ENCODE measurements at regions not wholly inside any gene's neighbourhood (a gene's known extent, or its start where the extent isn't known, plus 50 kb on each side); places are given as distances from the start of the nearest gene placed in this dataset.

- H3K4me2 ChIP-seq (ENCODE audit: low read depth, low read length) = no peak overlapping the region
- H2AFZ ChIP-seq (ENCODE audit: low read length) = no peak overlapping the region
Measured at GRCh38 chr12:118608770-118609344, 232.5 kb downstream of the SUDS3 start.

DNA sequence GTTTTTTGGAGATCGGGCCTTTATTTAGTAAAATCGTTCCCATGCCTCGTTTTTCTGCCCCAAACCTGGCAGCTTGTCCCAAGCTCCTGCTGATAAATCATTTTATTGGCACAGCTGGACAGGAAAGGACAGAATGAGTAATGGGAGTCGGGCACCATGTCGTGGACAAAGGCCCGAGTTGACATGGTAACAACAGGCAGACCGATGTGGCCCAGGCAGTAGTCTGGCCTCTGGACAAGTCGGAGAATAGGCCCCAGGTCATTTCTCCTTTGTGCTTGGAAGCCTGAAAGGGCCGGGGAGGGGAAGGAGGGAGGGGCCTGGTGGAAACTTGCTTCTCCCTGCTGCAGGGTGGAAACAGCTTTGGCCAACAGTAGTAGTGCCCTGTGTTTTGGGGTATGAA is 234.9 kb downstream of the SUDS3 start:
- no peak overlapping the region for H3K27ac ChIP-seq (ENCODE audit: low read length)
- TF ChIP-seq EZH2phosphoT487 (IDR thresholded peaks at IDR 0.05; ENCODE audit: low read length) (no peak), EZH2 (optimal IDR thresholded peaks at IDR 0.05; ENCODE audit: low read depth, low read length) (no peak)
- TF ChIP-seq, protein P1, sequence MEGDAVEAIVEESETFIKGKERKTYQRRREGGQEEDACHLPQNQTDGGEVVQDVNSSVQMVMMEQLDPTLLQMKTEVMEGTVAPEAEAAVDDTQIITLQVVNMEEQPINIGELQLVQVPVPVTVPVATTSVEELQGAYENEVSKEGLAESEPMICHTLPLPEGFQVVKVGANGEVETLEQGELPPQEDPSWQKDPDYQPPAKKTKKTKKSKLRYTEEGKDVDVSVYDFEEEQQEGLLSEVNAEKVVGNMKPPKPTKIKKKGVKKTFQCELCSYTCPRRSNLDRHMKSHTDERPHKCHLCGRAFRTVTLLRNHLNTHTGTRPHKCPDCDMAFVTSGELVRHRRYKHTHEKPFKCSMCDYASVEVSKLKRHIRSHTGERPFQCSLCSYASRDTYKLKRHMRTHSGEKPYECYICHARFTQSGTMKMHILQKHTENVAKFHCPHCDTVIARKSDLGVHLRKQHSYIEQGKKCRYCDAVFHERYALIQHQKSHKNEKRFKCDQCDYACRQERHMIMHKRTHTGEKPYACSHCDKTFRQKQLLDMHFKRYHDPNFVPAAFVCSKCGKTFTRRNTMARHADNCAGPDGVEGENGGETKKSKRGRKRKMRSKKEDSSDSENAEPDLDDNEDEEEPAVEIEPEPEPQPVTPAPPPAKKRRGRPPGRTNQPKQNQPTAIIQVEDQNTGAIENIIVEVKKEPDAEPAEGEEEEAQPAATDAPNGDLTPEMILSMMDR (IDR thresholded peaks at IDR 0.05; ENCODE audit: low read length) = no peak
- H3K4me1 ChIP-seq (ENCODE audit: low read length) = no peaks in the 10 kb centered on the region
- H3F3A ChIP-seq (ENCODE audit: insufficient read depth, low read length) = no peaks in the 10 kb centered on the region
- no peak overlapping the region for H3K4me2 ChIP-seq (ENCODE audit: low read depth, low read length)
- no peaks in the 10 kb centered on the region for H3K9me3 ChIP-seq (replicated peaks; ENCODE audit: insufficient read depth, low read length)
- no peaks in the 10 kb centered on the region for H3K79me2 ChIP-seq (ENCODE audit: low read length)
- H3K36me3 ChIP-seq (replicated peaks; ENCODE audit: insufficient read depth, low read length) = no peaks in the 10 kb centered on the region
- no peaks in the 10 kb centered on the region for H4K20me1 ChIP-seq (ENCODE audit: insufficient read depth, low read length)
- no peak overlapping the region for H2AFZ ChIP-seq (ENCODE audit: low read length)
- no peak overlapping the region for H3K4me3 ChIP-seq (ENCODE audit: low read length)
- H3K27me3 ChIP-seq (replicated peaks; ENCODE audit: insufficient read depth, low read length) = no peaks in the 10 kb centered on the region
- H3K9ac ChIP-seq (ENCODE audit: low read length) = no peak overlapping the region
- DNase-seq = no peak
- H3K9me2 ChIP-seq (replicated peaks; ENCODE audit: insufficient read depth, low read length) = no peaks in the 10 kb centered on the region

More at GRCh38 chr12:118608770-118609344, 232.5 kb downstream of the SUDS3 start:
- Histone ChIP-seq H3F3A (ENCODE audit: insufficient read depth, low read length) (no peaks in the 10 kb centered on the region), H3K27ac (ENCODE audit: low read length) (no peak overlapping the region), H4K20me1 (ENCODE audit: insufficient read depth, low read length) (no peaks in the 10 kb centered on the region), H3K4me3 (ENCODE audit: low read length) (no peak overlapping the region), H3K4me1 (ENCODE audit: low read length) (no peaks in the 10 kb centered on the region), H3K27me3 (replicated peaks; ENCODE audit: insufficient read depth, low read length) (no peaks in the 10 kb centered on the region), H3K9me2 (replicated peaks; ENCODE audit: insufficient read depth, low read length) (no peaks in the 10 kb centered on the region), H3K36me3 (replicated peaks; ENCODE audit: insufficient read depth, low read length) (no peaks in the 10 kb centered on the region), H3K79me2 (ENCODE audit: low read length) (no peaks in the 10 kb centered on the region), H3K9me3 (replicated peaks; ENCODE audit: insufficient read depth, low read length) (no peaks in the 10 kb centered on the region), H3K9ac (ENCODE audit: low read length) (no peak overlapping the region)
- DNase-seq = no peak
- TF ChIP-seq EZH2phosphoT487 (IDR thresholded peaks at IDR 0.05; ENCODE audit: low read length) = no peak
- TF ChIP-seq, protein P1 (IDR thresholded peaks at IDR 0.05; ENCODE audit: low read length) = no peak
- TF ChIP-seq EZH2 (optimal IDR thresholded peaks at IDR 0.05; ENCODE audit: low read depth, low read length) = no peak

DNA sequence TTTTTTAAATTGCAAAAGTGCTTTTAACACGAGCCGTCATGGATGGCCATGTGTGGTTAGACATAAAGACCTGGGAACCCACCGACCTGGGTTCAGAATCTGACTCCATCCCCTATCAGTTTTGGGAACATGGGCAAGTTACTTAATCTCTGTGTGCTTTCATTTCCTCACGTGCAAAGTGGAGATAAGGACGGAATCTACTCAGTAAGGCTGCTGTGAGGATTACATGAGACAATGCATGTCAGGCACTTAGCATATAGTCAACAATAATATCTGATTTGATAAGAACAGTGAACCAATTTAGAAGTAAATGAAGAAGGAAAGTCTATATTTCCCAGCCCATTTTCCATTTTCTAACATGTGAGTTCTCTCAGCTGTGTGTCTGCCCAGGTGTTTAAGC is 235.4 kb downstream of the SUDS3 start:
- Histone ChIP-seq H3K27me3 (replicated peaks; ENCODE audit: insufficient read depth, low read length) (no peaks in the 10 kb centered on the region), H3K9me3 (replicated peaks; ENCODE audit: insufficient read depth, low read length) (no peaks in the 10 kb centered on the region), H3K27ac (ENCODE audit: low read length) (no peak overlapping the region), H3K4me1 (ENCODE audit: low read length) (no peaks in the 10 kb centered on the region), H2AFZ (ENCODE audit: low read length) (no peak overlapping the region), H3K79me2 (ENCODE audit: low read length) (no peaks in the 10 kb centered on the region), H4K20me1 (ENCODE audit: insufficient read depth, low read length) (no peaks in the 10 kb centered on the region), H3K4me3 (ENCODE audit: low read length) (no peak overlapping the region), H3K9ac (ENCODE audit: low read length) (no peak overlapping the region), H3K9me2 (replicated peaks; ENCODE audit: insufficient read depth, low read length) (no peaks in the 10 kb centered on the region), H3F3A (ENCODE audit: insufficient read depth, low read length) (no peaks in the 10 kb centered on the region), H3K36me3 (replicated peaks; ENCODE audit: insufficient read depth, low read length) (no peaks in the 10 kb centered on the region), H3K4me2 (ENCODE audit: low read depth, low read length) (no peak overlapping the region)
- TF ChIP-seq EZH2phosphoT487 (IDR thresholded peaks at IDR 0.05; ENCODE audit: low read length) (no peak), EZH2 (optimal IDR thresholded peaks at IDR 0.05; ENCODE audit: low read depth, low read length) (no peak)
- TF ChIP-seq, protein P1 (IDR thresholded peaks at IDR 0.05; ENCODE audit: low read length) = no peak
- no peak for DNase-seq
